Transverse colon (tissue), 4 donors: ENCODE measurements at regions not wholly inside any gene's neighbourhood (a gene's known extent, or its start where the extent isn't known, plus 50 kb on each side); places are given as distances from the start of the nearest gene placed in this dataset.

Experiments
- DNase-seq: peaks from one replicate; pipeline ENCODE4 v3.0.0-alpha.2; 2019
- H3K27ac ChIP-seq, 4 donors: fragments of 200-600 bp; sonication (generic); 2 replicates each; pipeline ENCODE4 v1.5.1; 2016 to 2018; ENCODE audit warnings: inconsistent platforms in 4 of 4
- H3K27me3 ChIP-seq: fragments of 200-600 bp; sonication (generic); 2 replicates; pipeline ENCODE4 v1.5.1; 2017; ENCODE audit warnings: inconsistent platforms
- H3K36me3 ChIP-seq, 4 donors: fragments of 200-600 bp; sonication (generic); 2 replicates each; pipeline ENCODE4 v1.5.1; 2017 to 2019; ENCODE audit warnings: inconsistent platforms in 4 of 4
- H3K4me1 ChIP-seq, 4 donors: fragments of 200-600 bp; sonication (generic); 2 replicates each; pipeline ENCODE4 v1.5.1; 2017 to 2020; ENCODE audit warnings: inconsistent platforms in 4 of 4
- H3K4me3 ChIP-seq, 4 donors: fragments of 200-600 bp; sonication (generic); 1 replicate in 1 of 4; 2 replicates in 3 of 4; pipeline versions ENCODE4 v1.5.1 to v1.6.1; 2017 to 2019; ENCODE audit warnings: inconsistent platforms in 4 of 4
- H3K9me3 ChIP-seq, 2 donors: fragments of 200-600 bp; sonication (generic); 2 replicates each; pipeline ENCODE4 v1.5.1; 2017 to 2019; ENCODE audit warnings: inconsistent platforms in 2 of 2
- CTCF ChIP-seq, 5 experiments: fragments of 200-600 bp in 3 of 5; fragments of 450-650 bp in 2 of 5; sonication (generic) in 3 of 5; IDR thresholded peaks; 1 replicate in 2 of 5; 2 replicates in 3 of 5; pipeline ENCODE4 v1.5.1; 2016 to 2017; ENCODE audit warnings: antibody characterized with exemption in 5 of 5, inconsistent platforms in 3 of 5, mild to moderate bottlenecking in 2 of 5, moderate library complexity in 1 of 5
- EP300 ChIP-seq: sonication (generic); formaldehyde crosslinking; IDR thresholded peaks from one replicate; pipeline ENCODE4 v1.6.1; 2017; ENCODE audit warnings: antibody characterized with exemption, low read depth
- POLR2A ChIP-seq: fragments of 450-650 bp; IDR thresholded peaks from one replicate; pipeline ENCODE4 v1.6.1; 2016; ENCODE audit warnings: antibody characterized with exemption, mild to moderate bottlenecking, moderate library complexity
- POLR2AphosphoS5 ChIP-seq, 3 donors: sonication (generic); formaldehyde crosslinking; IDR thresholded peaks; one replicate each; pipeline ENCODE4 v1.6.1; 2016; ENCODE audit warnings: antibody characterized with exemption in 3 of 3
- WGBS, 2 donors: methylation state at CpG; one replicate each; pipeline ENCODE4 v1.1.5; 2018; ENCODE audit warnings: low coverage in 1 of 2; 5-methylcytosine and 5-hydroxymethylcytosine counted together
- in situ Hi-C, 4 donors: fragments of 200-750 bp; cut with MboI; loops; one replicate each; pipeline versions ENCODE4 v1.15.0 to v1.15.1; 2017; ENCODE audit warnings: low sequenced_read_pairs in 3 of 4, low pct_ligation_motif_present in 1 of 4, low pct_unique_long_range_greater_than_20kb in 1 of 4
- intact Hi-C: fragments of 100-400 bp; cut with DNase I; formaldehyde crosslinking; loops from one replicate; pipeline ENCODE4 v1.15.1; 2023; ENCODE audit warnings: low total_unique reads

DNA sequence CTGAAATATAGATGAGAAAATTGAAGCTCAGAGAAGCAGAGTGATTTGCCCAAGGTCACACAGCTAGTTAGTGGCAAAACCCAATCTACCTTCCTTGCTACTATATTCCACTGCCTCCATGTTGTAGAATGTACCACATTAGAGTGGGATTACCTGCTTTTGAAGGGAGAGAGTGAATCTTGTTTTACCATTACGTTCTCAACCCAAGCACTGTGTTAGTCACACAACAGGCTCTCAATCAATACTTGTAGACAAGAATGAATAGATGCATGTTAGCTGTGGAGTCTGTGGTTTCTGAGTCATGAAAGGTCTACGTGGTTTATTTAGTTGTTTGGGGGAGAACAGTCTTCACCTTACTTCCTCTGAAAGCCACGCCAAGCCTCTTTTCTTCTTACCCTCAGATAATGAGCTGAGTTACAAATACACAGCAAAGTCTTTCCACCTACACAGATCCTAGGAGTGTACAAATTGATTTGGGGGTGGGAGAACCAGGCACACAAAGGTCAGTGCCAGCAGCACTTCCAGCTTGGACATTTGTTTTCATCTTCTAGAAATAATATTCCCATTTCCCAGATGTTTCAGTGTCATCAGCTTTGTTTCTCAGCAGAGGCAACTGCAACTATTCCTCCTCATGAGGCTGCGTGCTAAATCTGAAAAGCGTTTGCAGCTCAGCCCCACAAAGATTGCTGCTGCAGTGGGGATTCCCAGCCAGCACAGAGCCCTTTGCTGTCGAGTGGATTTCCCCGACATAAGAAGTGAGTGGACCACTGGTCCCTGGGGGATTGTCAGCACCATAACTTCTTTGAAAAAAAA lies 71.5 kb upstream of the ADO start:
- no peaks in the 10 kb centered on the region for H3K27me3 ChIP-seq
- WGBS, 2 donors = 56 to 66% methylated on average over 5 to 7 of the region's 7 CpGs
- H3K4me3 ChIP-seq = no peak overlapping the region
- H3K4me1 ChIP-seq = no peaks in the 10 kb centered on the region
- intact Hi-C loops = no loop called here
- no peak overlapping the region for H3K27ac ChIP-seq
- TF ChIP-seq POLR2A (no peak), EP300 (no peak)
- H3K9me3 ChIP-seq = no peaks in the 10 kb centered on the region
- no peaks in the 10 kb centered on the region for H3K36me3 ChIP-seq
- in situ Hi-C loops = no loop called here
- DNase-seq = no peak

DNA sequence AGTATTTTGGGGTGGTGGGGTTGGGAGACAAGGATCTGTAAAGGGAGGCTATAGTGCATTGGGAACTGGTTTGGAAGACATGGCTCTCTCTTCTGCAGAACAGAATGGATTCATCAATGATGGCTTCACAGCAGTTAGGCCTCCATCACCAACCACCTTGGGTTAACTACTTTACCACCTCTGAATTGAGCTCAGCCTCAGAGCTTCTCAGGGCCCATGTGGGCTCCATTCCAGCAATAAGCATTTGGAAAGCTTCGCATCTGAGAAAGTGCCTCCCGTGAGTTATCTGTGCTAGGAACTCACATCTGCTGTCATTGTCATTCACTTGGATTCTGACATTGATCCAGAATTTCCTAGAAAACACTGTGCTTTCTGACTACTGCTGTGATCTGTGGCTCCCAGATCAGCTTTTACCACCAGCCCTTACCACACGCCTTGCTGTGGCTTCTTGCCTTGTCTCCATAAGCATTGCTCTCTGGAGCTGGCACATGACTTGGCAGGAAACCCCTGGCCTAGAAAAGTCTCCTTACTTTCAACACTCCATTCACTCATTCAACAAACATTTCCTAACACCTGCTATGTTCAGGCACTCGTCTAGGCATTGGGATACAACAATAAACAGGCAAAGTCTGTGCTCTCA lies 70.7 kb upstream of the ADO start:
- no peaks in the 10 kb centered on the region for H3K9me3 ChIP-seq
- 33 to 80% methylated on average over 1 to 4 of the region's 4 CpGs for WGBS, 2 donors
- no peak for TF ChIP-seq POLR2A
- no peak for TF ChIP-seq POLR2AphosphoS5 (IDR thresholded peaks at IDR 0.05)
- no peak for TF ChIP-seq EP300
- TF ChIP-seq CTCF (IDR thresholded peaks at IDR 0.05) = no peak
- in situ Hi-C loops = no loop called here
- no peaks in the 10 kb centered on the region for H3K36me3 ChIP-seq
- H3K27ac ChIP-seq = no peak overlapping the region
- intact Hi-C loops = no loop called here
- no peak overlapping the region for H3K4me3 ChIP-seq
- no peaks in the 10 kb centered on the region for H3K4me1 ChIP-seq
- DNase-seq = no peak
- no peaks in the 10 kb centered on the region for H3K27me3 ChIP-seq

GRCh38 chr10:62734781-62735463 lies 69.6 kb upstream of the ADO start:
- intact Hi-C loops (no loop called here), in situ Hi-C loops (no loop called here)
- H3K27me3 ChIP-seq = no peaks in the 10 kb centered on the region
- H3K4me1 ChIP-seq = no peaks in the 10 kb centered on the region
- no peak overlapping the region for H3K4me3 ChIP-seq
- 92% methylated on average over 7 of the region's 7 CpGs for WGBS, 2 donors
- H3K9me3 ChIP-seq = no peaks in the 10 kb centered on the region
- H3K36me3 ChIP-seq = no peaks in the 10 kb centered on the region
- H3K27ac ChIP-seq = no peak overlapping the region
- TF ChIP-seq CTCF (IDR thresholded peaks at IDR 0.05) (no peak), POLR2AphosphoS5 (IDR thresholded peaks at IDR 0.05) (no peak), POLR2A (no peak), EP300 (no peak)
- no peak for DNase-seq

DNA sequence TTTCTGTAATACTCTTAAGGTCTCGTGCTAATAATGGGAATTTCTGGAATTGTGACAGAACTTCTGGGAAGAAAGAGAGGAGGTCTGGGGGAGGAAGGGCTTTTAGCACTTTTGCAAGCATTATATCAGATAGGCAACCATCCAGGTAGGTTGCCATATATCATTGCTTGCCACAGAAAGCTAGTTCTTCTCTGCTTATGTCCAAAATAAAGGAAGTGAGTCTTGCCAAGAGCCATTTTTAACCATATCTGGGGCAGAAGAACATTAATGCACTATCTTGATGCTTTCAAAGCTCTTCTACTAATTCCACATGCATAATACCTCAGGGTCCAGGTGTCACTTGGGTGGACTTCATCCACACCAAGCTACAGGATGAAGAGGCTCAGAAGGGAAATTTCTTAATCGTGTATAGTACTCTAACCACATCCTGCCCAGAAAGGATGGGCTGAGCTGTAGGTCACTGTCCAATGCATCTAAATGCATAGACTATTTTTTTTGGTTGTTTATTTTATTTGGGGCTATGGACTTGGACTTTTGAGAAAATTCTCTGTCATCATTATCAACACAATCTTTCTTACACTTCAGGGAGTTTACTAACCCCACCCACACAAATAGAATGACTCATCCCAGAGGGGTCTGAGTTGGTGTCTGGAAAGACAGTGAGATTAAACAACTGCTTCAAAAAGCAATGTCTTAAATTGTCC lies 68.9 kb upstream of the ADO start:
- Histone ChIP-seq H3K4me3 (no peak overlapping the region), H3K9me3 (no peaks in the 10 kb centered on the region), H3K36me3 (no peaks in the 10 kb centered on the region), H3K27ac (no peak overlapping the region), H3K27me3 (no peaks in the 10 kb centered on the region), H3K4me1 (no peaks in the 10 kb centered on the region)
- intact Hi-C loops (no loop called here), in situ Hi-C loops (no loop called here)
- 58 to 86% methylated on average over 1 to 2 of the region's 2 CpGs for WGBS, 2 donors
- TF ChIP-seq CTCF (IDR thresholded peaks at IDR 0.05) = no peak
- TF ChIP-seq EP300 = no peak
- TF ChIP-seq POLR2A = no peak
- no peak for TF ChIP-seq POLR2AphosphoS5 (IDR thresholded peaks at IDR 0.05)
- no peak for DNase-seq
